ENCODE measurements at regions not wholly inside any gene's neighbourhood (a gene's known extent, or its start where the extent isn't known, plus 50 kb on each side); places are given as distances from the start of the nearest gene placed in this dataset.
A peak's percentile ranks its signal among the peaks of the same experiment; 100 is the strongest.

- no peak for TF ChIP-seq POLR2AphosphoS5 (IDR thresholded peaks at IDR 0.05)
- no peaks in the 10 kb centered on the region for H3K36me3 ChIP-seq
- intact Hi-C loops (cut with DNase I), result no loop called here
- no peak for DNase-seq (ENCODE audit: low spot score)
- WGBS, result 53% methylated on average over 5 of the region's 5 CpGs
- H3K4me1 ChIP-seq (replicated peaks), result no peaks in the 10 kb centered on the region
- no peak overlapping the region for H3K27ac ChIP-seq
- H3K27me3 ChIP-seq (replicated peaks; ENCODE audit: insufficient read depth), result no peaks in the 10 kb centered on the region
- H3K9me3 ChIP-seq, result no peaks in the 10 kb centered on the region
- no peak overlapping the region for H3K4me3 ChIP-seq
Observed at GRCh38 chr6:82057846-82058554, 189.5 kb downstream of the IBTK start.

DNA sequence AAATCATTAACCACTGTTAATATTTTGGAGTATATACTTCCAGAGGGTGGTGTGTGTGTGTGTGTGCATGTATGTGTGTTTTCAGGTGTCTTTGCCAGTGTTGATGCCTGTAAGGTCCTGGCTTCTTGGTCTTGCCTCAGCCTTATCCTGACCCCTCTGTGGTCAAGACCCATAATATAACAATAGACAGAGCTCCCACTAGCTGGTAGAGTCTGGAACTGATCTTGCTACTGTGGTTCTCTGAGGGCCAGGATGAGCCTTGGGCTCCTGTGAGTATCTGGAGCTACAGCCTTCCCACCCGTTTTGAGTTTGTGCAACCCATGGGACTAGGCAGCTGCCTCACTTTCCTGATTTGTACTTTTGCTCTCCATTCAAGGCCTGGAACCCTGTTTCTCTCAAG lies 191.0 kb downstream of the IBTK start:
- no peaks in the 10 kb centered on the region for H3K4me1 ChIP-seq (replicated peaks)
- H3K4me3 ChIP-seq, result no peak overlapping the region
- H3K27me3 ChIP-seq (replicated peaks; ENCODE audit: insufficient read depth), result no peaks in the 10 kb centered on the region
- H3K36me3 ChIP-seq, result no peaks in the 10 kb centered on the region
- no peak for TF ChIP-seq POLR2A (IDR thresholded peaks at IDR 0.05)
- no peak for TF ChIP-seq CTCF (IDR thresholded peaks at IDR 0.05)
- no peak for TF ChIP-seq POLR2AphosphoS5 (IDR thresholded peaks at IDR 0.05)
- H3K27ac ChIP-seq, result no peak overlapping the region
- no peaks in the 10 kb centered on the region for H3K9me3 ChIP-seq
- WGBS, result 100% methylated on average over 1 of the region's 1 CpG
- no peak for DNase-seq (ENCODE audit: low spot score)
- intact Hi-C loops (cut with DNase I), result no loop called here

DNA sequence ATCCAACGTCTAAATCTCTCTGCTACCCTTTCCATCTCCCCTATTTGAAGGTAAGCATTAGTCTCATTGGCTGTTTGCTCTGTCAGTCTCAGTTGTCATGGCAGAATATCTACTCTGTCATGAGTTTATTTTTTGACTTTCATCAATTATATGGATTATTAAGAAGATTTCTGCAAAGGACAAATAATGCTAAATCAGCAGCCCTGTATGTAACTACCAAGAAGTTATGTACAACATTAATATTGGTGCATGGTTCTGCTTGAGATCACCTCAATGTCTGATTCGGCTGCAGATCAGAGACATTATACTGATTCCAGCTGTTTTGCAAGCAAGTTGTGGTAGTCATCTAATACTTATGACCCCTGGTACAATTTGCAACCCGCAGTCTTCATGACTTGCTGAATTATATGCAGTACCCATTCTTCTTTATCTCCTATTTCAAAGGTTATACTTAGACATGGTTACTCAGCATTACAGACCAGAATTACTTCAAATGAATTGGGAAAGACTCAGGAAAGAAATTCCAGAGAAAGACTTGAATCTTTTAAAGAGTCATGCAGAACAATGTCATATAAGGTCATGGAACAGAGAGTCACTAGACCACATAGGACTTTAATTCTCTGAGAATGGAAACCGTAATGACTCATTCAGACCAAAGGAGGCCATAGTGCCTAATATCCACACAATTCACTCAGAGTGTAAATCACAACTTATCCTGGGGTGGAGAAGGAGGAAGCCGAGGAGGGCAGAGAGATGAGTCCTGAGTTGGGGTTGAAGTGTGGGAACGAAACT lies 201.4 kb downstream of the IBTK start:
- Histone ChIP-seq H3K4me1 (replicated peaks) (no peaks in the 10 kb centered on the region), H3K27ac (no peak overlapping the region), H3K27me3 (replicated peaks; ENCODE audit: insufficient read depth) (no peaks in the 10 kb centered on the region), H3K36me3 (no peaks in the 10 kb centered on the region), H3K9me3 (no peaks in the 10 kb centered on the region), H3K4me3 (no peak overlapping the region)
- TF ChIP-seq CTCF (IDR thresholded peaks at IDR 0.05) (no peak), POLR2AphosphoS5 (IDR thresholded peaks at IDR 0.05) (no peak), POLR2A (IDR thresholded peaks at IDR 0.05) (no peak)
- 93% methylated on average over 6 of the region's 6 CpGs for WGBS
- intact Hi-C loops (cut with DNase I), result no loop called here
- DNase-seq (ENCODE audit: low spot score), result no peak

DNA sequence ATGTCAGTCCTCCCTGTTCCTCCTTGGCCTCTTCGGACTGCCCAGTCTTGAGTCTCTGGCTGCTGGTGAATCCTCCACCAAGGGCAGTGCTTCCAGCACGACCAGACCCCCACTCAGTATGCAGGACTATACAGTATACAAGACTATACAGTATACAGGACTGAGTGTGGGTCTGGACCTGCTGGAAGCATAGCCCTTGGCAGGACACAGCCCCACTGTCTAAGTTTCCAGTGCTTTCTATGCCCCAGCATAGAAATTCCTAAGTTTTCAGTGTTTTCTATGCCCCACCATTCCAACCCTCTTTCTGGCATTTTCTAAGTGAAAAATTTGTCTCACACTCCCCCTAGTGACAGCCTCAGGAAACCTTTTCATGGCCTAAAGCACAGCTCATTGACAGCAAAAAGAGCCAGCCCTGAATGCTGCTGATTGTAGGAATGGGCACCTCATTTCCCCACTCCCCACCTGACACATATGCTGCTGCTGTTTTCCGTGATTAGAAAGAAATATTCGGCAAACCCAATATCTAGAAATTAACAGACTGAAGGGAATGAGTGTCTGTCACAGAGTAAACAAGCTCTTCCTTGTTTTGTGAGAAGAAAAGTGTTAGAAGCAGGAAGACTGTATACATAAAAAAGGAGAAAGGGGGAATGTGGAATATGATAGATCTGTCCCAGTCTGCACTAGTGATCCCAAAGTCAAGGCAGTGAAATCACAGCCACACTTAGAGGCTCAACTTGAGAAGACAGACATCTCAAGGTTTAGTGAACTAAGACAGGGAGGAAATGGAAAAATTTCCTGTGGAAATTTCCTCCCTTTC lies 206.9 kb downstream of the IBTK start:
- no peaks in the 10 kb centered on the region for H3K9me3 ChIP-seq
- intact Hi-C loops (cut with DNase I), result loop anchor here (5.0 kb wide), 1 partner anchor 288 kb away; the partner anchor contains the start of gene TENT5A
- no peaks in the 10 kb centered on the region for H3K36me3 ChIP-seq
- TF ChIP-seq POLR2A (IDR thresholded peaks at IDR 0.05) (no peak), CTCF (IDR thresholded peaks at IDR 0.05) (peak; percentile 25 to 65 (median 52))
- no peak overlapping the region for H3K27ac ChIP-seq
- H3K4me3 ChIP-seq, result no peak overlapping the region
- WGBS, result 52% methylated on average over 4 of the region's 4 CpGs
- DNase-seq (ENCODE audit: low spot score), result peak; percentile 6
- H3K27me3 ChIP-seq (replicated peaks; ENCODE audit: insufficient read depth), result no peaks in the 10 kb centered on the region
- no peaks in the 10 kb centered on the region for H3K4me1 ChIP-seq (replicated peaks)

DNA sequence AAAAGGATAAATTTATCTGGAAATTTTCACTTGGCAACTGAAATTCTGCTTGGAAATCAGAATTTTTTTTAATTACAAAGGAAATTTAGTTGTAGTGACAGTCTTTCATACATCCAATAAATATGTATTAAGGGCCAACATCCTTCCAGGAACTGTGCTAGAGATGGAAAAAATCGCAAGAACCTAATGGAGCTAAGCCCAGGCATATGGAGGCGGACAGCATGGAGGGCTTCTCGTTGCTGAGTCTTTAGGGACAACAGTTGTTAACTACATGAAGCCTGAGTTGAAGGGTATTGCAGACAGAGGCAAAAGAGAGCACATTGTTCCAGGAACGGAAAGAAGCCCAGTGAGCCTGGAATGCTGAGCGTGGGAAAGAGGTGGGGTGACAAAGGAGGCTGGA lies 208.9 kb downstream of the IBTK start:
- intact Hi-C loops (cut with DNase I), result no loop called here
- Histone ChIP-seq H3K27ac (no peak overlapping the region), H3K9me3 (no peaks in the 10 kb centered on the region), H3K4me1 (replicated peaks) (no peaks in the 10 kb centered on the region), H3K4me3 (no peak overlapping the region), H3K36me3 (no peaks in the 10 kb centered on the region), H3K27me3 (replicated peaks; ENCODE audit: insufficient read depth) (no peaks in the 10 kb centered on the region)
- DNase-seq (ENCODE audit: low spot score), result no peak
- WGBS, result 85% methylated on average over 5 of the region's 5 CpGs
- TF ChIP-seq POLR2A (IDR thresholded peaks at IDR 0.05), result no peak
- TF ChIP-seq POLR2AphosphoS5 (IDR thresholded peaks at IDR 0.05), result no peak

Data from prostate gland (tissue), 2 donors.